Germinal center (tissue), 1 donor: ENCODE measurements at regions not wholly inside any gene's neighbourhood (a gene's known extent, or its start where the extent isn't known, plus 50 kb on each side); places are given as distances from the start of the nearest gene placed in this dataset.
"Not testable (repeated sequence)": the region's sequence is repeated elsewhere in the genome, so short reads cannot be mapped to it uniquely, and the experiment has no call there.

ENCODE experiments used
- DNase-seq: peaks from one replicate; pipeline ENCODE4 v3.0.0; 2012; ENCODE audit warnings: mixed read lengths, low spot score

GRCh38 chr9:87410047-87411005, 87.3 kb upstream of the DAPK1 start:
- DNase-seq: not testable (repeated sequence)

- DNase-seq: no peak
These were observed 76.8 kb upstream of the DAPK1 start for GRCh38 chr9:87420884-87421283.

- DNase-seq: no peak
These were observed 75.9 kb upstream of the DAPK1 start for GRCh38 chr9:87421734-87422133.

GRCh38 chr9:87422999-87423398, 74.7 kb upstream of the DAPK1 start:
- no peak for DNase-seq

- DNase-seq: not testable (repeated sequence)
These were observed 73.8 kb upstream of the DAPK1 start for GRCh38 chr9:87423885-87424284.

GRCh38 chr9:87425202-87425601, 72.5 kb upstream of the DAPK1 start:
- DNase-seq: no peak

GRCh38 chr9:87427851-87428506, 69.7 kb upstream of the DAPK1 start:
- no peak for DNase-seq

GRCh38 chr9:87428659-87429058, 69.0 kb upstream of the DAPK1 start:
- no peak for DNase-seq

- DNase-seq: no peak
These were observed 65.8 kb upstream of the DAPK1 start for GRCh38 chr9:87431837-87432236.

- no peak for DNase-seq
These were observed 63.8 kb upstream of the DAPK1 start for GRCh38 chr9:87433853-87434252.

GRCh38 chr9:87434366-87434765, 63.3 kb upstream of the DAPK1 start:
- DNase-seq: no peak

GRCh38 chr9:87435189-87435880, 62.3 kb upstream of the DAPK1 start:
- no peak for DNase-seq

- no peak for DNase-seq
These were observed 61.0 kb upstream of the DAPK1 start for GRCh38 chr9:87436716-87437115.

- DNase-seq: no peak
These were observed 59.7 kb upstream of the DAPK1 start for GRCh38 chr9:87437966-87438365.

- DNase-seq: no peak
These were observed 56.4 kb upstream of the DAPK1 start for GRCh38 chr9:87441251-87441650.

GRCh38 chr9:87442451-87442850, 55.2 kb upstream of the DAPK1 start:
- no peak for DNase-seq

GRCh38 chr9:87443006-87443405, 54.7 kb upstream of the DAPK1 start:
- DNase-seq: no peak

- DNase-seq: no peak
These were observed 54.2 kb upstream of the DAPK1 start for GRCh38 chr9:87443461-87443860.

GRCh38 chr9:87445646-87446045, 52.0 kb upstream of the DAPK1 start:
- peak; percentile 48 for DNase-seq

- DNase-seq: no peak
These were observed 51.1 kb upstream of the DAPK1 start for GRCh38 chr9:87446527-87446926.

- no peak for DNase-seq
These were observed 49.9 kb upstream of the DAPK1 start for GRCh38 chr9:87447547-87448432.
